HG03060 (cell line): ENCODE measurements at regions not wholly inside any gene's neighbourhood (a gene's known extent, or its start where the extent isn't known, plus 50 kb on each side); places are given as distances from the start of the nearest gene placed in this dataset.

Source experiments
- ATAC-seq: cut with Tn5 transposase; IDR thresholded peaks from one replicate; pipeline ENCODE4 v1.9.1; 2021; ENCODE audit warnings: low read depth, moderate number of reproducible peaks; ENCODE audit not compliant: unreplicated experiment

DNA sequence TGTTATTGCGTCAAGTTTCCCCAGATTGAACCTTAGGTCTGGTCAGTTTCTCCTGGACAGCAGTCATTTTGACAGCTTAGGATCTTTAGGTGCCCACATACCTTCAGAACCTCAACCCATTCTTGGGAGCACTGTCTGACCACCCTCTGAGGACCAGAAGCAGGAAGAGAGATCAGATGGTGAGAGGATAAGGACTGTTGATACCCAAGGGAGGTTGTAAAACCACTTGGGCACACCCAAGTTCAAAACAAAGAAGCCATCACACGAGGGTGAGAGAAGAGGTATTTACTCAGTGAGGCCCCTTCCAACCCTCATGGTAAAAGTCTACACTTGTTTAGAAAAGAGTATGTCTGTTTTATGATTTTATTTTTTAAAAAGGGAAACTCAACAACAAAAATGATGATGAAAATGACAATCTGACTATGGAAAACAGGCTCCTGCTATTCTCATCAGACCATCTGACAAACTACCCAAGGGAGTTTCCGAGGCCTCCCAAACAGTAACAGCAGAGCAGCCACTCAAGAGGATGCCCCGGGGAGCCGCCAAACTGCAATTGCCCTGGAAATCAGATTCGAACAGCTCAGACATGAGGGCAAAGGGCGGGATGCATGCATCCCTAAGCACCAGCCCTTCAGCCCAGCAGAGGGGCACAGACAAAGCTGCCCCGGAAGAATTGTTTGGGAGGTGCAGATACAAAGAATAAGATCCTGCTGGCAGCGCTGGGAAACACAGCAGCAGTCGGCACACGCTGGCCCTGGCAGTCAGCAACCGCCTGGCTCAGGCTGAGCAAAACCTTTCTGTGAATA lies 162.6 kb upstream of the PLEKHG7 start:
- no peak for ATAC-seq

DNA sequence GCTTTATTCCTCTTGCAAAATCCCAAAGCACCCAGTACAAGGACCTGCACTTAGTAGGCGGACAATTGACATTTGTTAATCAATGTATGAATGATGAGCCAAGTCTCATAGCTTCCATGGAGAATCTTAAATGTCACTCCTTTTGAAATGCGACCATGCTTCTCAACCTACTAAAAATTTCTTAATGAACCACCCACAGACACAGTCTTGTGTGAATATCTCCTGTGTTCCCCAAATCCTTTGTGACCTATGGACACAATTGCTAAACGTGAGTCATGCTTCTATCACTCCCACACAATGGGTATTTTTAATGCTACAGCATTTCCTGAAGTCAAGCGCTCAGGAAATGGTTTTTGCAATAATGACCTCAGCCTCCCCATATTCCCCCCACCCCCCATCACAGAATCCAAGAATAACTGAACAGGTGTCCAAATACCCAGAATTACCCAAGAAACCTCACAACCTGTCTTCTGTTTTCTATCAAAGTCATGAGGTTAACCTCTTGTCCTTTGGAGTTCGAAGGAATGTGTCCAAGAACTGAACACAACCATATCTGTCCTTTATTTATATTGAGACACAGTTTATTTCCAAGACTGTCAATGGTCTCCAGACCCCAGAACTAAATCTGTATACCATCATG lies 163.6 kb upstream of the PLEKHG7 start:
- peak; percentile 41 for ATAC-seq

DNA sequence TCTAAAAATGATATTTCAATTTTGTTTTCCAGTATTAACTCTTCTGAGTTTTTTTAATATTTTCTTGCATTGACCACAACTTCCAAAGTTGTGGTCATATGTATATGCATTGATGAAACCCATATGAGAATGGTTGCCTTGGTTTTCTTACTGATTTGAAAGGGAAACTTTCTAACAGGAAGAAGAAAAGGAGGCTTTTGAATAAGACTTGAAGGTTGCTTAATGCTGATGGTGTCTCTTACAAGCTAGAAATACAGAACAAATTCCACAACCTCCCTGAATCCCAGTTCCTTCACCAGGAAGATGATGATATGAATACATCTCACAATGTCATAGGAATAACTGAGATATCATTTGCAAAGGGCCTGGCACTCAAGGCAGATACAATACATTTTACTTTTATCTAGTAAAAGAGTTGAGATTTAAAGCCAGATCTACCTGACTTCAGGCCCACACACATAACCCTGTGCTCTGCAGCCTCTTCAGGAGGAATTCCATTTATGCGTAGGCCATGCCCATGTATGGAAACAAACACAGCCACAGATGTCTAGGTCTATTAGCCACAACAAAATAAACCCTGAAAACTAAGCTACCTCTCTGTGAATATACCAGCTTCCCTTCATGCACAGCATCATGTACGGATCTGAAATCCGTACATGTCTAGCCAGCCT lies 165.4 kb upstream of the PLEKHG7 start:
- no peak for ATAC-seq

DNA sequence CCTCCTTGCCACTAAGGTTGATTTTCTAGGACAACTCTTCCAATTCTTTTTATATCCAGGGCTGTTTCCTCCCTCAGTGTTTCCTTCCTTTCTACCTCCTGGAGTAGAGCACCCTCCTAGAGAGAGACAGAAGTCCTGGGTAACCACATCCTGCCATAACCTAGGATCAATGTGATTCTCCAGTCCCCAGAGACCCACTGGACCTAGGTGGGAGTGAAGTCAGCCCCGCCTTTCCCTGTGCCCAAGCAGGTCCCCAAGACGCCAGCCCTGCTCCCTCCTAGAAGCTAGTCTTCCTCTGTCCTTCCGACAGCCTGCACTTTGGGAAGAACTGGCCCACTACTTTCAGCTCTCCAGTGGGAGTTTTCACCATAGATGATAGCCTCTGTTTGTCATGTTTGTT lies 166.8 kb upstream of the PLEKHG7 start:
- ATAC-seq, result no peak

DNA sequence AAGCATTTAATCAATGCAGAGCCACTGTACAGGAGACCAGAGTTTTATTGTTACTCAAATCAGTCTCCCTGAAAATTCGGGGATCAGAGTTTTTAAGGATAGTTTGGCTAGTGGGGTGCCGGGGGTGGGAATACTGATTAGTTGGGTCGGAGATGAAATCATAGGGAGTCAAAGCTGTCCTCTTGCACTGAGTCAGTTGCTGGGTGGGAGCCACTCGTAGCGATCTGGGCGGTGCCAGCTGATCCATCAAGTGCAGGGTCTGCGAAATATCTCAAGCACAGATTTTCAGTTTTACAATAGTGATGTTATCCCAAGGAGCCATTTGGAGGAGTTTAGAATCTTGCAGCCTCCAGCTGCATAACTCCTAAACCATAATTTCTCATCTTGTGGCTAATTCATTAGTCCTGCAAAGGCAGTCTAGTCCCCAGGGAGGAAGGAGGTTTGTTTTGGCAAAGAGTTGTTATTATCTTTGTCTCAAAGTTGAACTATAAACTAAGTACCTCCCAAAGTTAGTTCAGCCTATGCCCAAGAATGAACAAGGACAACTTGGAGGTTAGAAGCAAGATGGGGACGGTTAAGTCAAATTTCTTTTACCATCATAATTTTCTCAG lies 169.4 kb upstream of the PLEKHG7 start:
- ATAC-seq, result no peak

DNA sequence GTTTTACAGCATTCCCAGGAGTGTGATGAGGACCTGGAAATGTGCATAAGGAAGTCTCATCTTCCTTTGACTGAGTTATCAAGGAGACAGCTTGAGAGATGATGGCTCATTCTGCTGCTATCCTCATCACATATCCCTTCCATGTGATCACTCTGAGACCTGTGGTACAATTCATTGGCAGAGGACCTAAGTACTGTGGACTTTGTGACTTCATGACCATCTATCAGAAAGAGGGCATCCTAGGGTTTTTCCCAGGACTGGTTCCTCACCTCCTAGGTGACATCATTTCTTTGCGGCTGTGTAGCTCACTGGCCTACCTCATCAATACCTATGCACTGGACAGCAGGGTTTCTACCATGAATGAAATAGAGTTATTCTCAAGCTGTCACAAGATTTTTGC lies 172.1 kb upstream of the PLEKHG7 start:
- no peak for ATAC-seq

DNA sequence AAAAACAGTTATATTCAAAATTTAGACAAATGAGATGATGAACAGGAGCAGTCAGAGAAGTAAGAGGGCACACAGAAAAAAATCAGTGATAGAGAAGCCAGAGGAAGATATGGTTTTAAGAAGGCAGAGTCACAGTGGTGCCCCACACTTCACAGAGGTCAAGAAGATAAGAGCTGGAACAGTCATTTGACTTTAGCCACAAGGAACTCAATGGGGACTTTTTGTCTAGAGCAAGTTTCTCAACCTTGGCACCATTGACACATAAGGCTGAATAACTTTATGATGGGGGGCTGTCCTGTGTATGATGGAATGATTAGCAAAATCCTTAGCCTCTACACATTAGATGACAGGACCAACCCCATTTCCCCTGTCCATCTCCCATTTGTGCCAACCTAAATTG lies 172.8 kb upstream of the PLEKHG7 start:
- ATAC-seq, result no peak

DNA sequence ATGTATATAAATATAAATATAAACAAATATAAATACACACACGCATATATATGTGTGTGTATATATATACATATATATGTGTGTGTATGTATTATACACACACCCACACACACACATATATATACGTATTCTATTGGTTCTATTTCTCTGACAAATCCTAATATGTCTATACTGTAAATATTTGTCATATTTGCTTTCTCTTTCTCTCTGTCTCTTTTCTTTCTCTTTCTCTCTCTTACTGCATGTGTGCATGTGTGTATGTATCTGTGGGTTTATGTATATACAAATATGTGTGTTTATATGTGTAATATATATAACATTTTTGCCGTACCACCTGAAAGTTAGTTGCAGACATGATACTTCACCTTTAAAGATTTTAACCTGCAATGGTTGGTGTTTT lies 174.2 kb upstream of the PLEKHG7 start:
- ATAC-seq, result no peak

DNA sequence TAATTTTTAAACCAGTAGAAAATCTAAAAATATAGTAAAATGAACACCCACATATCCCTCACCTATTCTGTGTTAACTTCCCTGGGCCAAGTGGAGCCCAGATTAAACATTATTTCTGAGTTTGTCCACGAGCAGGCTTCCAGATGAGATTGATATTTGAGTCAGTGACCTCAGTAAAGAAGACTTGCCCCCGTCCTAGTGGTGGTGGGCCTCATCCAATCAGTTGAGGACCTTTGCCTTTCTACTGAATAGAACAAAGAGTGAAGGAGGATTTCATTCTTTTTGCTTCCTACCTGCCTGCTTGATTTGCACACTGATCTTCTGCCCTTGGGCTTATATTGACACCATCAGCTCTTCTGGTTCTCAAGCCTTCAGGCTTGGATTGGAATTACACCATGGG lies 174.7 kb upstream of the PLEKHG7 start:
- ATAC-seq, result no peak

DNA sequence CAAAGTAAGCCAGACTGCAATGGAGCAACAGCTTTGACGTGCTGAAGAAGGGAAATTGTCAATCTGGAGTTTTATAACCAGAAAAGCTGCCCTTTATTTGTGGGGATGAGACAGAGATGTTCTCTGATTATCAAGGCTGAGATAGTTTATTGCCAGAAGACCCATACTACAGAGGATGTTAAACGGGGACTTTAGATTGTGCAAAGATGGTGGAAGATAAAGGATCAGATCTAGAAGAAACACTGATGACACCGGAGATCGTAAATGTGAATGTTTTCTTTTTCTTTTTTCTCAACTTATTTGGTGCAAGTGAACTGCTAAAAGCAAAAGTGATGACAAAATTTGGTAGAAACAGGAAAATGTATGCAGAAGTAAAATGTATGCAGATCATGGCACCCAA lies 178.3 kb upstream of the PLEKHG7 start:
- ATAC-seq, result no peak

DNA sequence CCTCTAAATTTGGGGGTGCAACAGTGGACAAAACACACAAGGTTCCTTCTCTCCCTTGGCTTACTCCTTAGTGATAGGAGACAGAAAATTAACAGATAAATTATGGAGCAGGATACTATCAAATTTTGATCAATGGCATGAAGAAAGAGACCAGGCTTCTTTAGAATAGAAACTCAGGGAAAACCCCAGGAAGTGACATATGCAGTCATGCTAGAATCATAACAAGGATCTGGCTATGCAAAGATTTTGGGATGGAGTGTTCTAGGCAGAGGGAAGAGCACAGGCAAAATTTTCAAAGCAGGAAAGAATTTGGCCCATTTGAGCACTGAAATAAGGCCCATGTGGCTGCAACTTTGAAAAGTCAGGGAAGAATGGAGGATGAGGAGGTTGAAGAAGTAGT lies 182.3 kb upstream of the PLEKHG7 start:
- ATAC-seq, result no peak

DNA sequence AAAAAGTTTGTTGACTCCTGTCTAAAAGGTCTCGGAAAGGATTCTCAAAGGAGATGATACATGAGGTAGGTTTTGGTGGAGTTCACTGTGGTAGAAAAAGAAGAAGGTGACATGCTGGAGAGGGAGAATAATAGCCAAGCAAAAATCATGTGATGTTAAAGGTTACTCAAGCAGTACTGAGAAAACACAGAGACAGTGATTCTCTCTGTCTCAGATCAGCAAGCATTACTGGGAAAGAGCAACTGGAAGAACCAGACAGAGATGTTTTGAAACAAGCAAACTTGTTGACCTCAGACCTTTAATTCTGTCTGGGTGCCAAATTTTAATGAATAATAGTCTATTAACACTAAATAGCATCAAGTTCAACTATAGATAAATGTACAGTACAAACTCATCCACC lies 183.5 kb upstream of the PLEKHG7 start:
- ATAC-seq, result no peak

DNA sequence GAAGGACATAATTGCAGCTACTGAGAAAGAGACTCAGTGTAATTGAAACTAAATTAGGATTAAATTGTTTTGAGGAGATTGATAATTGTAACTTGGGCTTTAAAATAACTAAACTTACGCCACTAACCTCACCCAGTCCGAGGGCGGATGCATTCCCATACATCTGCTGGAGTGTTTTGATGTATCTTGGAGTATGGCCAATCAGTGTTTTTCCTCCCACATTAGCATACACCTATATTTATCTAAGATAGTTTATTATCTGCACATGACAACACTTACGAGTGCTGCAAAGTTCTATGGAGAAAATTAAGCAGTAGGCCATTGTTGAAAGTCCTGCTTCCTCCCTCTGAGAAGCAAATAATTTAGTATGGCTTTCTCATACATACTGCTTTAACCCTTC lies 184.7 kb upstream of the PLEKHG7 start:
- no peak for ATAC-seq

DNA sequence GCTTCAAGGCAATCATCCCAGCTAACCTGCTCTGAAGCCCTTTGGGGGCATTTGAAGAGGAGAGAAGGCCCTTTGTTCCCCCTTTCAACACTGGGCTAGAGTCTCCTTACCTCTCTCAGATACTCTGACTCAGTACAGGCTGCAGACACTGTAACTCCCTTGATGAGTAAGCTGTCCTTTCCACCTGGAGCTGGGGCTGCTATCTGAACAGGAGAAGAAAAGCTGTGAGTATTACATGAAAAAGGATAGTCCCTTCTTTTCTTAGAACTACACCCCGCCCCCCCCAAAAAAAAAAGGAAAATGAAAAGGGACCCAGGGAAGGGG lies 186.6 kb upstream of the PLEKHG7 start:
- ATAC-seq, result no peak

DNA sequence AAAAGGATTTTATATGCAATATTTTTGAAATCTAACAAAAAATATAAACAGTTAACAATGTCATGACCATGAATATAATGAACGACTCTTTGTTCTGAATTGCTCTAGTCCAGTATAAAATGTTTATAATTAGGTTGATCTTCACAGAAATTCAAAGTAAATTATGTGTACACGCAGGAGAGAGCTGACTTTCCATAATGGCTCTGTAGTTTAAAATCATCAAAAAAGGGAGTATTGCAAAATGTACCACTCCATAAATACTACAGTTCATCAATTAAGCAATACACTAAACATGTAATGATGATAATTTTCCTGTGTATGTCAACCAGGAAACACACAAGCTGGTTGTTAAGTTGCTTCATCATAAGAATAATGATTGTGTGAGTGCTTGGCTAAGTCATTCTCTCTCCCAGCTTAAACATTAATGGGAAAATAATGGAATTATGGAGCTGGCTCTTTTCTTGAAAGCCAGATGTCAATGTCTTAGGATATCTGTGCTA lies 189.5 kb upstream of the PLEKHG7 start:
- no peak for ATAC-seq

DNA sequence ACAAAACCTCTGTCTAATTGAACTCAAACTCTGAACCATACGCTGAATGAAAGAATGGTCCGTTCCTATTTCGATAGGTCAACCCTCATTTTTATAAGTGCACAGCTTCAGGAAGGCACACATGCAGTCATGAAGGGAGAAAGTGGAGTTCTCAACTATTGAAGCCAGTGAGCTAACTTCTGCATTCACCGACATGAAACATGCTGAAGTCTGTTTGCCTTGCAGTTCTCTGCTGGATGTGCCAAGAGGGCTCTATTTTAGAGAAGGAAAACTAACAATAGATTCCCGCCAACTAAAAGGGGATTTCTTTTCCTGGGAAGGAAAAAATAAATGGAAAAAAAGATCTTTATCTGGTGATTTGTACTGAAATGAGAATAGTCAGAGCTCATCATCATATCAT lies 191.0 kb upstream of the PLEKHG7 start:
- ATAC-seq, result no peak

DNA sequence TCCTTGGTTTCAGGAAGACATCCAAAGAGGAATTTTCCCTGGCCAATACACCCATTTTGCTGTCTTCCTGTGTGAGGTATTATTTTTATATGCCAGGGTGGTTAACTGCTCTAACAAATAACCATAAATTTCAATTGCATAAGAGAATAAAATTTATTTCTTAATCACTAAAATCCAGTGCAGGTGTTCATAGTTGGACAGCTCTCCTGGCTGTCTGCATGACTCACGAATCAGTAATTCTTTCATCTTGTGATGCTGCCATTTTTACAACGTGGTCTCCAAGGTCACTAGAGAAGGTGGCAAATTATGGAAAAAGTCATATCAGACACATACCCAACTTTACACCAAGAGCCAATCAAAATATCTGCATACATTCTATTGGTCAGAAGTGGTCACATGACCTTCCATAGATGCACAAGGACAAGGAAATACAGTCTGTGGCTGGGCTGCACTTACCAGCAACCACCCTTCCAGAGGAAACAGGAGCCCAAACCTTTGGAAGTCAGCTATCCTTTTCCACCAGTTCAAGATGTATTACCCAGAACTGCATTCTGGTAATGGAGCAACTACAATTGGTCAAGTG lies 193.5 kb upstream of the PLEKHG7 start:
- ATAC-seq, result no peak

DNA sequence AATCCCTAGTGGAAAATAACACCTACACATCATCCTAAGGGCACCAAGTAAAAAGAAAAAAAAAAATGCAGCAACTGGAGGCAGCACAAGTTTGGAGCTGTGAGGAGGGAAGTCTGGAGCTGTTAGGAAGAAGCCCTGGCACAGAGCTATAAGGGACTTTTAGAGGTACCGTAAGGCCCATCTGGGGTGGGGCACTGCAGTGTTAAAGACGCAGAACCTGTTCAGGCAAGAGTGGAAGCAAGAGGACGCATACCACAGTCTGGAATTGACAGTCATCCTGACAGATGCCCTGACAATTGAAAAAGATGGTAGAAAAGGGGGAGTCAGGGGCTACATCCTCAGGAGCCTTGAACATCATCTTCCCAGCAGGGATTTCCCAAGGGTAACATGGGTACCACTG lies 195.9 kb upstream of the PLEKHG7 start:
- no peak for ATAC-seq

DNA sequence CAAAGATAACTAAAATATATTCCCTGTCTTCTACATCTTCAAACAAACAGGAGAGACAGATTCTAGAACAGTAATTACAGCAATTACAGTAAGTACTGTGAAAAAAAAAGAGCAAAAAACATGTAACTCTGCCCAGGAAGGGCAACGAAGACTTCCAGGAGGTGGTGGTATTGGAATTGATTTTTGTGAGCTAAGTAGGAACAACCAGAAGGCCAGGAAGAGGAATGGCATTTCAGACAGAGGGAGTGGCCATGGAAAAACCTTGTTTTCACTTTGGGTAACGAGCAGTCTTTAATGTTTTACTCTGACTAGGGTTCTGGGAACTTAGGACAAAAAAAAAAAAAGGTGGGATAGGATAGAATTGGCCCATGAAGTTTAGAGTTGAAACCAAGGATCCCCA lies 196.3 kb upstream of the PLEKHG7 start:
- ATAC-seq, result no peak

DNA sequence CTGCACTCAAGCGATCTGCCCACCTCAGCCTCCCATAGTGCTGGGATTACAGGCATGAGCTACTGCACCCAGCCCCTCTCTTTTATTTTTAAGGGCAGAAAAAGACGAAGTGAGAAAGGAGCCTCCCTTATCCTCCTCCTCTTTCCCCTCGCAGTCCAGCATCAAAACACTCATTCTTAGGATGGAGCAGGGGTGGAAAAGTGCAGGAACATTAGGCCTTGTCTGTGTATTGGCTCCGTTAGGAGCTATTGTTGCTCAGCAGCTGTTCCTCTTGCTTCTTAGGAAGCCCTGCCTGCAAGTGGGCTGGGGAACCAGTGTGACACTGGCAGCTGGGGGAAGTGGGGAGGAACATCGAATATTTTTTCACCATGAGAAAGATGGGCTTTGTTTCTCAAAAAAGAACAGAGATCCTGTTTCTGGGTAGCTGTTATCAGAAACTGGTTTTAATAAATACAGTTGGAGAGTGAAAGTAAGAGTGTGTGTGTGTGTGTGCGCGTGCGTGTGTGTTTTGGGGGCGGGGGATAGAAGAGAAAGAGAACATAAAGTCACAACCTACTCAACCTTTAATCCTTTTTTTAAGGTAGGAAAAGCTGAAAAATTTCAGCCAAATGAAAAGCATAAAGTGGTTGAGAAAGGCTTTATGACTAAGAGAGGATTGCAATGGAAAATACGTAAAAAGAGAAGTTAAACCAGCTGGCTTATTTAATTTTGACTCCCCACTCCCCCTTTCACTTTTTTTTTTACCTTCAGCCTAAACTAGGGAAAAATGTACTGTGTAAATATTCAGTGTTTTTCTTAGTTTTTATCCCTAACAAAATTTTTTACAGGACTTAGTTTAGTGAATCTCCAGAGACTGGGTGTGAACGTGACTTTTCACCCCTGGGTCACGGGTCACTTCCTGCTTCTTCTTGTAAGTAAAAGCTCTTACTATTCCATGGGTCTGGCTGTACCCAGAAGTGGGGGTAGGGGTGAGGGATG lies 197.2 kb upstream of the PLEKHG7 start:
- no peak for ATAC-seq
